ENCODE measurements at regions not wholly inside any gene's neighbourhood (a gene's known extent, or its start where the extent isn't known, plus 50 kb on each side); places are given as distances from the start of the nearest gene placed in this dataset.

GRCh38 chr13:108037348-108037747, 178.0 kb downstream of the LIG4 start:
- no peaks in the 10 kb centered on the region for H3K9me3 ChIP-seq (ENCODE audit: control insufficient read depth, insufficient read depth, low read depth, low read length)
- no peak for TF ChIP-seq ZNF580 (tag by site-specific recombination; IDR thresholded peaks at IDR 0.05)
- TF ChIP-seq ZNF146 (tag by site-specific recombination; IDR thresholded peaks at IDR 0.05), result no peak
- no peak for TF ChIP-seq ZNF169 (tag by site-specific recombination; IDR thresholded peaks at IDR 0.05)
- TF ChIP-seq ZNF639 (tag by site-specific recombination; IDR thresholded peaks at IDR 0.05), result no peak
- no peak for TF ChIP-seq ZNF707 (tag by site-specific recombination; IDR thresholded peaks at IDR 0.05)
- TF ChIP-seq ZBTB21 (tag by site-specific recombination; IDR thresholded peaks at IDR 0.05), result no peak
- TF ChIP-seq ZNF585B (tag by site-specific recombination; IDR thresholded peaks at IDR 0.05), result no peak
- no peak for TF ChIP-seq ZNF335 (tag by site-specific recombination; conservative IDR thresholded peaks at IDR 0.05)
- no peak for TF ChIP-seq ZFHX2 (tag by site-specific recombination; conservative IDR thresholded peaks at IDR 0.05)
- TF ChIP-seq ZFP69B (tag by site-specific recombination; IDR thresholded peaks at IDR 0.05), result no peak
- no peaks in the 10 kb centered on the region for H3K36me3 ChIP-seq (ENCODE audit: control insufficient read depth in 2 of 2, insufficient read depth in 1 of 2, low read length in 2 of 2)
- H3K27ac ChIP-seq (ENCODE audit: extremely low read depth, low read depth, low read length), result no peak overlapping the region
- H3K4me1 ChIP-seq (ENCODE audit: control insufficient read depth, insufficient read depth, low read length), result no peaks in the 10 kb centered on the region
- POLR2A ChIA-PET, result no interaction called here
- CTCF ChIA-PET, result no interaction called here
- H3K4me3 ChIP-seq (ENCODE audit: low read depth, low read length), result no peak overlapping the region

- CTCF ChIA-PET, result no interaction called here
- POLR2A ChIA-PET, result no interaction called here
- no peaks in the 10 kb centered on the region for H3K36me3 ChIP-seq (ENCODE audit: control insufficient read depth in 2 of 2, insufficient read depth in 1 of 2, low read length in 2 of 2)
- H3K27ac ChIP-seq (ENCODE audit: extremely low read depth, low read depth, low read length), result no peak overlapping the region
- no peaks in the 10 kb centered on the region for H3K9me3 ChIP-seq (ENCODE audit: control insufficient read depth, insufficient read depth, low read depth, low read length)
- no peaks in the 10 kb centered on the region for H3K4me1 ChIP-seq (ENCODE audit: control insufficient read depth, insufficient read depth, low read length)
- TF ChIP-seq ZNF37A (tag by site-specific recombination; IDR thresholded peaks at IDR 0.05) (no peak), ZNF366 (tag by site-specific recombination; conservative IDR thresholded peaks at IDR 0.05) (no peak), ZNF2 (tag by site-specific recombination; IDR thresholded peaks at IDR 0.05) (no peak), OVOL3 (tag by site-specific recombination; IDR thresholded peaks at IDR 0.05) (no peak), HIC1 (tag by site-specific recombination; IDR thresholded peaks at IDR 0.05) (no peak), KLF17 (tag by site-specific recombination; IDR thresholded peaks at IDR 0.05) (no peak), ZFP3 (tag by site-specific recombination; IDR thresholded peaks at IDR 0.05; ENCODE audit: low read depth) (no peak), ZNF658 (tag by site-specific recombination; IDR thresholded peaks at IDR 0.05) (no peak), ZNF585B (tag by site-specific recombination; IDR thresholded peaks at IDR 0.05) (no peak), ZBTB20 (tag by site-specific recombination; IDR thresholded peaks at IDR 0.05) (no peak), ZIC2 (tag by site-specific recombination; IDR thresholded peaks at IDR 0.05) (no peak), KLF16 (tag by site-specific recombination; IDR thresholded peaks at IDR 0.05) (no peak), ZNF692 (tag by site-specific recombination; IDR thresholded peaks at IDR 0.05) (no peak), ZSCAN18 (tag by site-specific recombination; IDR thresholded peaks at IDR 0.05) (no peak), ZNF266 (tag by site-specific recombination; IDR thresholded peaks at IDR 0.05; ENCODE audit: low read depth) (no peak), MEIS1 (CRISPR knock-in tag; IDR thresholded peaks at IDR 0.05; ENCODE audit: borderline replicate concordance) (no peak)
- H3K4me3 ChIP-seq (ENCODE audit: low read depth, low read length), result no peak overlapping the region
Observed at GRCh38 chr13:108036411-108036932, 178.9 kb downstream of the LIG4 start.
